ENCODE measurements at regions not wholly inside any gene's neighbourhood (a gene's known extent, or its start where the extent isn't known, plus 50 kb on each side); places are given as distances from the start of the nearest gene placed in this dataset.

GRCh38 chr16:6481894-6482293 is 850.8 kb upstream of the RBFOX1 start:
- TF ChIP-seq TCF12 (IDR thresholded peaks at IDR 0.05; ENCODE audit: low read depth), result no peak
- TF ChIP-seq ZBTB7A (IDR thresholded peaks at IDR 0.05; ENCODE audit: low read depth), result no peak
- no peak for TF ChIP-seq MAX (IDR thresholded peaks at IDR 0.05)
- no peak for TF ChIP-seq USF1 (IDR thresholded peaks at IDR 0.05)
- TF ChIP-seq CREB1 (IDR thresholded peaks at IDR 0.05; ENCODE audit: low read depth), result no peak
- TF ChIP-seq CEBPB (IDR thresholded peaks at IDR 0.05), result no peak
- no peak for TF ChIP-seq REST (IDR thresholded peaks at IDR 0.05; ENCODE audit: low read depth)
- TF ChIP-seq TEAD4 (IDR thresholded peaks at IDR 0.05), result no peak
- no peak for TF ChIP-seq FOXM1 (IDR thresholded peaks at IDR 0.05; ENCODE audit: borderline replicate concordance, low read depth)
- TF ChIP-seq YY1 (IDR thresholded peaks at IDR 0.05; ENCODE audit: low read depth), result no peak
- no peak for TF ChIP-seq EGR1 (IDR thresholded peaks at IDR 0.05)
- TF ChIP-seq RAD21 (IDR thresholded peaks at IDR 0.05; ENCODE audit: low read depth), result no peak

GRCh38 chr16:6453742-6454141 is 878.9 kb upstream of the RBFOX1 start:
- TF ChIP-seq RAD21 (IDR thresholded peaks at IDR 0.05; ENCODE audit: low read depth) (no peak), NFIC (IDR thresholded peaks at IDR 0.05) (no peak), EP300 (IDR thresholded peaks at IDR 0.05; ENCODE audit: borderline replicate concordance) (no peak), CEBPB (IDR thresholded peaks at IDR 0.05) (no peak), USF1 (IDR thresholded peaks at IDR 0.05) (no peak), CREB1 (IDR thresholded peaks at IDR 0.05; ENCODE audit: low read depth) (no peak), TEAD4 (IDR thresholded peaks at IDR 0.05) (no peak), ZBTB7A (IDR thresholded peaks at IDR 0.05; ENCODE audit: low read depth) (no peak), MAX (IDR thresholded peaks at IDR 0.05) (no peak), TCF12 (IDR thresholded peaks at IDR 0.05; ENCODE audit: low read depth) (no peak), EGR1 (IDR thresholded peaks at IDR 0.05) (no peak), FOXM1 (IDR thresholded peaks at IDR 0.05; ENCODE audit: borderline replicate concordance, low read depth) (no peak), REST (IDR thresholded peaks at IDR 0.05; ENCODE audit: low read depth) (no peak), YY1 (IDR thresholded peaks at IDR 0.05; ENCODE audit: low read depth) (no peak), TAF1 (IDR thresholded peaks at IDR 0.05; ENCODE audit: low read depth) (no peak)

GRCh38 chr16:6447021-6447790 is 885.4 kb upstream of the RBFOX1 start:
- TF ChIP-seq TCF12 (IDR thresholded peaks at IDR 0.05; ENCODE audit: low read depth) (no peak), NFIC (IDR thresholded peaks at IDR 0.05) (no peak), TEAD4 (IDR thresholded peaks at IDR 0.05) (no peak), USF1 (IDR thresholded peaks at IDR 0.05) (no peak), YY1 (IDR thresholded peaks at IDR 0.05; ENCODE audit: low read depth) (no peak)

GRCh38 chr16:6446370-6446769 is 886.3 kb upstream of the RBFOX1 start:
- TF ChIP-seq CREB1 (IDR thresholded peaks at IDR 0.05; ENCODE audit: low read depth) (no peak), REST (IDR thresholded peaks at IDR 0.05; ENCODE audit: low read depth) (no peak), RAD21 (IDR thresholded peaks at IDR 0.05; ENCODE audit: low read depth) (no peak), FOXM1 (IDR thresholded peaks at IDR 0.05; ENCODE audit: borderline replicate concordance, low read depth) (no peak), YY1 (IDR thresholded peaks at IDR 0.05; ENCODE audit: low read depth) (no peak), EGR1 (IDR thresholded peaks at IDR 0.05) (no peak), TAF1 (IDR thresholded peaks at IDR 0.05; ENCODE audit: low read depth) (no peak), USF1 (IDR thresholded peaks at IDR 0.05) (no peak), ZBTB7A (IDR thresholded peaks at IDR 0.05; ENCODE audit: low read depth) (no peak), NFIC (IDR thresholded peaks at IDR 0.05) (no peak), TEAD4 (IDR thresholded peaks at IDR 0.05) (no peak), TCF12 (IDR thresholded peaks at IDR 0.05; ENCODE audit: low read depth) (no peak), MAX (IDR thresholded peaks at IDR 0.05) (no peak), CEBPB (IDR thresholded peaks at IDR 0.05) (no peak), EP300 (IDR thresholded peaks at IDR 0.05; ENCODE audit: borderline replicate concordance) (no peak)

Measured in Ishikawa (cell line).